SK-N-SH (cell line): ENCODE measurements at regions not wholly inside any gene's neighbourhood (a gene's known extent, or its start where the extent isn't known, plus 50 kb on each side); places are given as distances from the start of the nearest gene placed in this dataset.

Experiments used
- CTCF ChIA-PET: fragments of 300-600, 350-600 bp; formaldehyde crosslinking; extraction: SDS; loops from one replicate; lab custom pipeline; 2021; lab: Yijun Ruan, JAX
- POLR2A ChIA-PET: fragments of 350-600 bp; sonication (Branson Sonifier 250); formaldehyde crosslinking; extraction: SDS; loops from one replicate; lab custom pipeline; 2020; ENCODE audit warnings: antibody characterized with exemption, inconsistent platforms; lab: Yijun Ruan, JAX
- DNase-seq: peaks from one replicate; pipeline ENCODE4 v3.0.0; 2012
- H2AFZ ChIP-seq: fragments of 200-600 bp; sonication (generic); 2 replicates; pipeline ENCODE4 v1.8.1; 2016; ENCODE audit warnings: antibody characterized with exemption, mild to moderate bottlenecking, low read depth
- H3F3A ChIP-seq: fragments of 200-600 bp; sonication (generic); replicated peaks from 2 replicates; pipeline ENCODE3; 2016; ENCODE audit warnings: antibody characterized with exemption, mild to moderate bottlenecking; ENCODE audit not compliant: insufficient read depth
- H3K27ac ChIP-seq, 2 experiments: fragments of 200-500 bp in 1 of 2; fragments of 200-600 bp in 1 of 2; sonication (Bioruptor generic) in 1 of 2; sonication (generic), shearing (Covaris generic) in 1 of 2; 2 replicates each; pipeline versions ENCODE4 v1.5.1 to v1.6.1; 2014 to 2016; ENCODE audit warnings: low read depth in 2 of 2, inconsistent platforms in 1 of 2, low read length in 1 of 2, mild to moderate bottlenecking in 1 of 2, mixed read lengths in 1 of 2
- H3K27me3 ChIP-seq: fragments of 200-600 bp; sonication (generic), shearing (Covaris generic); 2 replicates; pipeline ENCODE4 v1.6.1; 2016; ENCODE audit warnings: mixed run types; ENCODE audit not compliant: insufficient read depth
- H3K36me3 ChIP-seq, 2 experiments: fragments of 200-500 bp in 1 of 2; fragments of 200-600 bp in 1 of 2; sonication (Bioruptor generic) in 1 of 2; sonication (generic) in 1 of 2; replicated peaks in 1 of 2; 2 replicates each; pipeline versions ENCODE3 to v1.5.1; 2014 to 2016; ENCODE audit warnings: low read length in 1 of 2, mild to moderate bottlenecking in 1 of 2; ENCODE audit not compliant: insufficient read depth in 2 of 2, control insufficient read depth in 1 of 2
- H3K4me1 ChIP-seq, 2 experiments: fragments of 200-500 bp in 1 of 2; fragments of 200-600 bp in 1 of 2; sonication (Bioruptor generic) in 1 of 2; sonication (generic), shearing (Covaris generic) in 1 of 2; 2 replicates each; pipeline versions ENCODE4 v1.5.1 to v1.6.1; 2014 to 2016; ENCODE audit warnings: low read depth in 1 of 2, low read length in 1 of 2, mixed run types in 1 of 2; ENCODE audit not compliant: insufficient read depth in 2 of 2, control insufficient read depth in 1 of 2
- H3K4me2 ChIP-seq: fragments of 200-600 bp; sonication (generic), shearing (Covaris generic); 2 replicates; pipeline ENCODE4 v1.6.1; 2017; ENCODE audit warnings: mixed run types
- H3K4me3 ChIP-seq, 2 experiments: fragments of 200-500 bp in 1 of 2; fragments of 200-600 bp in 1 of 2; sonication (Bioruptor generic) in 1 of 2; sonication (generic), shearing (Covaris generic) in 1 of 2; 2 replicates each; pipeline versions ENCODE4 v1.5.1 to v1.8.1; 2014 to 2016; ENCODE audit warnings: low read depth in 2 of 2, inconsistent platforms in 1 of 2, low read length in 1 of 2, mild to moderate bottlenecking in 1 of 2, mixed read lengths in 1 of 2, moderate library complexity in 1 of 2
- H3K79me2 ChIP-seq: fragments of 200-600 bp; sonication (generic); 2 replicates; pipeline ENCODE4 v1.8.1; 2017; ENCODE audit warnings: mild to moderate bottlenecking; ENCODE audit not compliant: insufficient read depth
- H3K9ac ChIP-seq: fragments of 200-600 bp; sonication (generic); 2 replicates; pipeline ENCODE4 v1.6.1; 2017; ENCODE audit warnings: mixed run types
- H3K9me2 ChIP-seq: fragments of 200-600 bp; sonication (generic); 2 replicates; pipeline ENCODE4 v1.6.1; 2017; ENCODE audit warnings: mixed run types
- H3K9me3 ChIP-seq: fragments of 200-600 bp; sonication (generic); 2 replicates; pipeline ENCODE4 v1.6.1; 2017; ENCODE audit warnings: mixed run types, mild to moderate bottlenecking, moderate library complexity
- H4K20me1 ChIP-seq: fragments of 200-600 bp; sonication (generic); 2 replicates; pipeline ENCODE4 v1.6.1; 2017; ENCODE audit warnings: mild to moderate bottlenecking, mixed run types; ENCODE audit not compliant: insufficient read depth
- CHD2 ChIP-seq: fragments of 150-350 bp; IDR thresholded peaks from 2 replicates; pipeline ENCODE4 v1.6.1; 2018; ENCODE audit warnings: low read length; ENCODE audit not compliant: partially characterized antibody
- EP300 ChIP-seq, 2 experiments: IDR thresholded peaks; 2 replicates each; pipeline versions ENCODE4 v1.4.0 to v1.6.1; 2012; ENCODE audit warnings: borderline replicate concordance in 1 of 2, low read depth in 1 of 2, low read length in 1 of 2
- EZH2phosphoT487 ChIP-seq: fragments of 200-600 bp; sonication (generic); IDR thresholded peaks from 2 replicates; pipeline ENCODE4 v1.6.1; 2017; ENCODE audit warnings: low read depth, mixed run types, mild to moderate bottlenecking, antibody characterized with exemption, moderate library complexity, borderline replicate concordance
- FOSL2 ChIP-seq: IDR thresholded peaks from 2 replicates; pipeline ENCODE4 v1.4.0; 2012; ENCODE audit warnings: low read depth, mild to moderate bottlenecking, moderate library complexity, borderline replicate concordance
- FOXM1 ChIP-seq: IDR thresholded peaks from 2 replicates; pipeline ENCODE4 v1.4.0; 2012; ENCODE audit warnings: low read depth, mild to moderate bottlenecking
- GABPA ChIP-seq: IDR thresholded peaks from 2 replicates; pipeline ENCODE4 v1.4.0; 2012; ENCODE audit warnings: low read depth, mild to moderate bottlenecking
- JUND ChIP-seq: IDR thresholded peaks from 2 replicates; pipeline ENCODE4 v1.4.0; 2012
- MEF2A ChIP-seq: IDR thresholded peaks from 2 replicates; pipeline ENCODE4 v1.4.0; 2012; ENCODE audit warnings: low read depth, borderline replicate concordance
- NRF1 ChIP-seq: IDR thresholded peaks from 2 replicates; pipeline ENCODE4 v1.6.1; 2012; ENCODE audit warnings: low read depth, mild to moderate bottlenecking, low read length
- RAD21 ChIP-seq: IDR thresholded peaks from 2 replicates; pipeline ENCODE4 v1.6.1; 2012; ENCODE audit warnings: mild to moderate bottlenecking, low read length
- RCOR1 ChIP-seq: fragments of 150-350 bp; IDR thresholded peaks from 2 replicates; pipeline ENCODE4 v1.6.1; 2017; ENCODE audit warnings: antibody characterized with exemption, low read length
- RFX5 ChIP-seq: IDR thresholded peaks from 2 replicates; pipeline ENCODE4 v1.6.1; 2012; ENCODE audit warnings: mild to moderate bottlenecking, improper control_type of control experiment, low read length
- SIN3A ChIP-seq: IDR thresholded peaks from 2 replicates; pipeline ENCODE4 v1.6.1; 2012; ENCODE audit warnings: low read depth, mild to moderate bottlenecking, low read length, moderate library complexity, borderline replicate concordance
- SMC3 ChIP-seq: IDR thresholded peaks from 2 replicates; pipeline ENCODE4 v1.6.1; 2012; ENCODE audit warnings: low read depth, low read length, improper control_type of control experiment
- TAF1 ChIP-seq: IDR thresholded peaks from 2 replicates; pipeline ENCODE4 v1.6.1; 2012; ENCODE audit warnings: low read depth, mild to moderate bottlenecking, low read length, moderate library complexity, borderline replicate concordance
- TCF12 ChIP-seq: IDR thresholded peaks from 2 replicates; pipeline ENCODE4 v1.4.0; 2012
- TEAD4 ChIP-seq: IDR thresholded peaks from 2 replicates; pipeline ENCODE4 v1.4.0; 2012; ENCODE audit warnings: mild to moderate bottlenecking, borderline replicate concordance; ENCODE audit not compliant: insufficient read depth
- WGBS: methylation state at CpG from one replicate; pipeline ENCODE4 v1.1.6; 2017; ENCODE audit warnings: low lambda C conversion rate; 5-methylcytosine and 5-hydroxymethylcytosine counted together
- TF ChIP-seq, protein P1 (sequence below): IDR thresholded peaks from 2 replicates; pipeline ENCODE4 v1.4.0; 2012; ENCODE audit warnings: low read depth
- TF ChIP-seq, protein P2 (sequence below): IDR thresholded peaks from 2 replicates; pipeline ENCODE4 v1.4.0; 2012; ENCODE audit warnings: low read depth, borderline replicate concordance
- TF ChIP-seq, protein P3 (sequence below): fragments of 150-350 bp; IDR thresholded peaks from 2 replicates; pipeline ENCODE4 v1.6.1; 2016; ENCODE audit warnings: mild to moderate bottlenecking, low read depth, low read length
- TF ChIP-seq, protein P4 (sequence below): IDR thresholded peaks from 2 replicates; pipeline ENCODE4 v1.6.1; 2012; ENCODE audit warnings: mild to moderate bottlenecking, low read depth, low read length, moderate library complexity

DNA sequence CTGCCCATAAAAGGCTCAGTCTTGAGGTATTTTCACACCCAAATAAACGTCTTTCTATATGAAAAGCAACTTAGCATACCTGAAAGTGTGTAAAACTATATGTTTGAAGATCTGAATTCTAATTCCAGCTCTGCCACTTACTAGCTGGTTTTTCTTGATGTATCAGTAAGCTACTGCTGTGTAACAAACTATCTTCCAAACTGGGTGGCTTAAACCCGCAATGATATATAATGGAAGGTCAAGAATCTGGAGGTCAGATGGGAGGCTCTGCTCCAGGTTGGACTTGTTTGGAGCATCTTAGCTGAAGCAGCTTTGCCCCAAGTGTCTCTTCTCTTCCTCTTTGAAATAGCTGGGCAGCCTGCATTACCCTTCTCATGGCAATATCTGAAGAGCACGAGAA, 164.3 kb upstream of the IRX5 start:
- CTCF ChIA-PET = interaction anchor here (0.7 kb wide), 1 partner anchor 9 kb away, joined by 3 read pairs; no protein-coding TSS in a partner anchor
- Histone ChIP-seq H3K9me3 (no peaks in the 10 kb centered on the region), H3K36me3 (no peaks in the 10 kb centered on the region)

DNA sequence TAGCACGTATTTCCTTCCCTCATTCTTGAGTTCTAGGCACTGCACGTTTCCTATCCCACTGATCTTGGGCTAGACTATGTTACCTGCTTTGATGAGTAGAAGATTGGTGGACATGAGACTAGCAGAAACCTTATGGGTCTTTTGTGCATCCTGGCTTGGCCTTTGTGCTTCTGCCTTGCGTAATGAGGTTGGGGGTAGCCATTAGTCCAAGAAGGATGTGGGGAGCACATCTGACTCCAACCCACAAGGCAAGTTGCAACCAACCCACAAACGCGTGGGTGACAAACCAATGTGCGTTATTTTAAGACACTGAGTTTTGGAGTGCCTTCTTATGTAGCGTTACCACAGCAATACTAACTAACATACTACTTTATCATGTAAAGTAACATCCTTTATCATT, 180.4 kb upstream of the IRX5 start:
- Histone ChIP-seq H3K9ac (no peak overlapping the region), H3K27ac (no peak overlapping the region), H3F3A (no peaks in the 10 kb centered on the region), H3K4me1 (no peaks in the 10 kb centered on the region), H3K9me3 (no peaks in the 10 kb centered on the region), H3K36me3 (no peaks in the 10 kb centered on the region), H3K9me2 (no peaks in the 10 kb centered on the region), H3K27me3 (no peaks in the 10 kb centered on the region), H2AFZ (no peak overlapping the region), H3K4me2 (no peak overlapping the region), H4K20me1 (no peaks in the 10 kb centered on the region), H3K4me3 (no peak overlapping the region), H3K79me2 (no peaks in the 10 kb centered on the region)
- ChIA-PET CTCF (no interaction called here), POLR2A (no interaction called here)
- 60% methylated on average over 6 of the region's 7 CpGs for WGBS
- no peak for DNase-seq
- no peak for TF ChIP-seq RAD21
- no peak for TF ChIP-seq SMC3
- TF ChIP-seq MEF2A = no peak
- TF ChIP-seq, protein P1, sequence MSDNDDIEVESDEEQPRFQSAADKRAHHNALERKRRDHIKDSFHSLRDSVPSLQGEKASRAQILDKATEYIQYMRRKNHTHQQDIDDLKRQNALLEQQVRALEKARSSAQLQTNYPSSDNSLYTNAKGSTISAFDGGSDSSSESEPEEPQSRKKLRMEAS = no peak
- no peak for TF ChIP-seq TCF12
- TF ChIP-seq JUND = no peak
- no peak for TF ChIP-seq TAF1
- TF ChIP-seq, protein P2, sequence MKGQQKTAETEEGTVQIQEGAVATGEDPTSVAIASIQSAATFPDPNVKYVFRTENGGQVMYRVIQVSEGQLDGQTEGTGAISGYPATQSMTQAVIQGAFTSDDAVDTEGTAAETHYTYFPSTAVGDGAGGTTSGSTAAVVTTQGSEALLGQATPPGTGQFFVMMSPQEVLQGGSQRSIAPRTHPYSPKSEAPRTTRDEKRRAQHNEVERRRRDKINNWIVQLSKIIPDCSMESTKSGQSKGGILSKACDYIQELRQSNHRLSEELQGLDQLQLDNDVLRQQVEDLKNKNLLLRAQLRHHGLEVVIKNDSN = no peak
- no peak for TF ChIP-seq FOXM1

More for the DNA sequence above, 164.3 kb upstream of the IRX5 start:
- Histone ChIP-seq H3K9me2 (no peaks in the 10 kb centered on the region), H3K4me1 (no peaks in the 10 kb centered on the region), H3F3A (no peaks in the 10 kb centered on the region), H4K20me1 (no peaks in the 10 kb centered on the region), H3K4me3 (no peak overlapping the region), H3K79me2 (no peaks in the 10 kb centered on the region), H3K27ac (no peak overlapping the region), H3K9ac (no peak overlapping the region), H3K27me3 (no peaks in the 10 kb centered on the region), H3K4me2 (no peak overlapping the region), H2AFZ (no peak overlapping the region)
- POLR2A ChIA-PET = no interaction called here
- DNase-seq = no peak
- 4% methylated on average over 3 of the region's 3 CpGs for WGBS
- no peak for TF ChIP-seq RFX5
- TF ChIP-seq RCOR1 = no peak
- TF ChIP-seq GABPA = no peak
- TF ChIP-seq EZH2phosphoT487 = no peak
- no peak for TF ChIP-seq CHD2
- no peak for TF ChIP-seq EP300 (IDR thresholded peaks at IDR 0.05; ENCODE audit: borderline replicate concordance in 1 of 2, low read depth in 1 of 2, low read length in 1 of 2)
- TF ChIP-seq FOSL2 = no peak
- TF ChIP-seq TEAD4 = no peak
- TF ChIP-seq NRF1 = no peak
- TF ChIP-seq MEF2A = no peak
- TF ChIP-seq, protein P3, sequence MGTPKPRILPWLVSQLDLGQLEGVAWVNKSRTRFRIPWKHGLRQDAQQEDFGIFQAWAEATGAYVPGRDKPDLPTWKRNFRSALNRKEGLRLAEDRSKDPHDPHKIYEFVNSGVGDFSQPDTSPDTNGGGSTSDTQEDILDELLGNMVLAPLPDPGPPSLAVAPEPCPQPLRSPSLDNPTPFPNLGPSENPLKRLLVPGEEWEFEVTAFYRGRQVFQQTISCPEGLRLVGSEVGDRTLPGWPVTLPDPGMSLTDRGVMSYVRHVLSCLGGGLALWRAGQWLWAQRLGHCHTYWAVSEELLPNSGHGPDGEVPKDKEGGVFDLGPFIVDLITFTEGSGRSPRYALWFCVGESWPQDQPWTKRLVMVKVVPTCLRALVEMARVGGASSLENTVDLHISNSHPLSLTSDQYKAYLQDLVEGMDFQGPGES = no peak
- TF ChIP-seq, protein P4, sequence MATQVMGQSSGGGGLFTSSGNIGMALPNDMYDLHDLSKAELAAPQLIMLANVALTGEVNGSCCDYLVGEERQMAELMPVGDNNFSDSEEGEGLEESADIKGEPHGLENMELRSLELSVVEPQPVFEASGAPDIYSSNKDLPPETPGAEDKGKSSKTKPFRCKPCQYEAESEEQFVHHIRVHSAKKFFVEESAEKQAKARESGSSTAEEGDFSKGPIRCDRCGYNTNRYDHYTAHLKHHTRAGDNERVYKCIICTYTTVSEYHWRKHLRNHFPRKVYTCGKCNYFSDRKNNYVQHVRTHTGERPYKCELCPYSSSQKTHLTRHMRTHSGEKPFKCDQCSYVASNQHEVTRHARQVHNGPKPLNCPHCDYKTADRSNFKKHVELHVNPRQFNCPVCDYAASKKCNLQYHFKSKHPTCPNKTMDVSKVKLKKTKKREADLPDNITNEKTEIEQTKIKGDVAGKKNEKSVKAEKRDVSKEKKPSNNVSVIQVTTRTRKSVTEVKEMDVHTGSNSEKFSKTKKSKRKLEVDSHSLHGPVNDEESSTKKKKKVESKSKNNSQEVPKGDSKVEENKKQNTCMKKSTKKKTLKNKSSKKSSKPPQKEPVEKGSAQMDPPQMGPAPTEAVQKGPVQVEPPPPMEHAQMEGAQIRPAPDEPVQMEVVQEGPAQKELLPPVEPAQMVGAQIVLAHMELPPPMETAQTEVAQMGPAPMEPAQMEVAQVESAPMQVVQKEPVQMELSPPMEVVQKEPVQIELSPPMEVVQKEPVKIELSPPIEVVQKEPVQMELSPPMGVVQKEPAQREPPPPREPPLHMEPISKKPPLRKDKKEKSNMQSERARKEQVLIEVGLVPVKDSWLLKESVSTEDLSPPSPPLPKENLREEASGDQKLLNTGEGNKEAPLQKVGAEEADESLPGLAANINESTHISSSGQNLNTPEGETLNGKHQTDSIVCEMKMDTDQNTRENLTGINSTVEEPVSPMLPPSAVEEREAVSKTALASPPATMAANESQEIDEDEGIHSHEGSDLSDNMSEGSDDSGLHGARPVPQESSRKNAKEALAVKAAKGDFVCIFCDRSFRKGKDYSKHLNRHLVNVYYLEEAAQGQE = no peak
- no peak for TF ChIP-seq SIN3A
- TF ChIP-seq TCF12 = no peak
